ENCODE measurements at regions not wholly inside any gene's neighbourhood (a gene's known extent, or its start where the extent isn't known, plus 50 kb on each side); places are given as distances from the start of the nearest gene placed in this dataset.

GRCh38 chr12:88945051-88945732 lies 364.9 kb upstream of the KITLG start:
- 89% methylated on average over 3 of the region's 3 CpGs for WGBS (ENCODE audit: low lambda C conversion rate)
- H3K36me3 ChIP-seq (replicated peaks in 1 of 2; ENCODE audit: control insufficient read depth in 1 of 2, insufficient read depth in 2 of 2, low read length in 1 of 2) = no peaks in the 10 kb centered on the region
- no peak overlapping the region for H3K9ac ChIP-seq
- no peak overlapping the region for H3K27ac ChIP-seq (ENCODE audit: low read depth in 2 of 2, low read length in 1 of 2)
- no peaks in the 10 kb centered on the region for H4K20me1 ChIP-seq (ENCODE audit: insufficient read depth)
- CTCF ChIA-PET = interaction anchor here (2.4 to 3.6 kb wide), 2 partner anchors 9 to 13 kb away, joined by 8 to 14 read pairs; no protein-coding TSS in a partner anchor
- H3K27me3 ChIP-seq (ENCODE audit: insufficient read depth) = no peaks in the 10 kb centered on the region
- no peaks in the 10 kb centered on the region for H3F3A ChIP-seq (replicated peaks; ENCODE audit: insufficient read depth)
- POLR2A ChIA-PET = interaction anchor here (0.8 kb wide), 1 partner anchor 12 kb away, joined by 3 read pairs; no protein-coding TSS in a partner anchor
- H3K4me2 ChIP-seq = no peak overlapping the region
- no peaks in the 10 kb centered on the region for H3K79me2 ChIP-seq (ENCODE audit: insufficient read depth)
- H3K9me2 ChIP-seq = no peaks in the 10 kb centered on the region
- no peak for DNase-seq
- H3K9me3 ChIP-seq = no peaks in the 10 kb centered on the region
- H3K4me3 ChIP-seq (ENCODE audit: low read depth in 2 of 2, low read length in 1 of 2) = no peak overlapping the region
- TF ChIP-seq GATA2 (CRISPR knock-in tag; IDR thresholded peaks at IDR 0.05) (no peak), IRF3 (IDR thresholded peaks at IDR 0.05; ENCODE audit: low read depth, low read length) (no peak), MEF2A (IDR thresholded peaks at IDR 0.05; ENCODE audit: borderline replicate concordance, low read depth) (no peak), RXRA (IDR thresholded peaks at IDR 0.05; ENCODE audit: borderline replicate concordance, low read depth) (no peak), RFX5 (IDR thresholded peaks at IDR 0.05; ENCODE audit: low read length) (no peak), NFIC (IDR thresholded peaks at IDR 0.05; ENCODE audit: borderline replicate concordance) (no peak), TEAD4 (IDR thresholded peaks at IDR 0.05; ENCODE audit: borderline replicate concordance, insufficient read depth) (no peak), CHD2 (IDR thresholded peaks at IDR 0.05; ENCODE audit: low read length, partially characterized antibody) (no peak), RAD21 (IDR thresholded peaks at IDR 0.05; ENCODE audit: low read length) (no peak), GABPA (IDR thresholded peaks at IDR 0.05; ENCODE audit: low read depth) (no peak), FOXJ3 (CRISPR knock-in tag; IDR thresholded peaks at IDR 0.05) (no peak), TAF1 (IDR thresholded peaks at IDR 0.05; ENCODE audit: borderline replicate concordance, low read depth, low read length) (no peak)
- peaks cover 3 to 5% of the 10 kb centered on the region in 2 experiments; a peak in 2 of 4 replicates for H3K4me1 ChIP-seq (ENCODE audit: control insufficient read depth in 1 of 2, insufficient read depth in 2 of 2, low read depth in 1 of 2, low read length in 1 of 2)
- H2AFZ ChIP-seq (ENCODE audit: low read depth) = no peak overlapping the region

GRCh38 chr12:88944397-88944796 lies 364.1 kb upstream of the KITLG start:
- WGBS (ENCODE audit: low lambda C conversion rate) = 49% methylated on average over 3 of the region's 3 CpGs
- CTCF ChIA-PET = no interaction called here
- no peaks in the 10 kb centered on the region for H3F3A ChIP-seq (replicated peaks; ENCODE audit: insufficient read depth)
- no peaks in the 10 kb centered on the region for H4K20me1 ChIP-seq (ENCODE audit: insufficient read depth)
- no peaks in the 10 kb centered on the region for H3K9me2 ChIP-seq
- H2AFZ ChIP-seq (ENCODE audit: low read depth) = no peak overlapping the region
- POLR2A ChIA-PET = no interaction called here
- no peak overlapping the region for H3K27ac ChIP-seq (ENCODE audit: low read depth in 2 of 2, low read length in 1 of 2)
- no peaks in the 10 kb centered on the region for H3K27me3 ChIP-seq (ENCODE audit: insufficient read depth)
- no peak overlapping the region for H3K9ac ChIP-seq
- H3K9me3 ChIP-seq = no peaks in the 10 kb centered on the region
- H3K4me3 ChIP-seq (ENCODE audit: low read depth in 2 of 2, low read length in 1 of 2) = no peak overlapping the region
- no peak for DNase-seq
- no peaks in the 10 kb centered on the region for H3K36me3 ChIP-seq (replicated peaks in 1 of 2; ENCODE audit: control insufficient read depth in 1 of 2, insufficient read depth in 2 of 2, low read length in 1 of 2)
- peaks cover 3 to 5% of the 10 kb centered on the region in 2 experiments; a peak in 2 of 4 replicates for H3K4me1 ChIP-seq (ENCODE audit: control insufficient read depth in 1 of 2, insufficient read depth in 2 of 2, low read depth in 1 of 2, low read length in 1 of 2)
- H3K4me2 ChIP-seq = no peak overlapping the region
- no peaks in the 10 kb centered on the region for H3K79me2 ChIP-seq (ENCODE audit: insufficient read depth)
- TF ChIP-seq YY1 (IDR thresholded peaks at IDR 0.05; ENCODE audit: low read depth) (no peak), NFIC (IDR thresholded peaks at IDR 0.05; ENCODE audit: borderline replicate concordance) (no peak), FOSL2 (IDR thresholded peaks at IDR 0.05; ENCODE audit: borderline replicate concordance, low read depth) (peak; percentile 52; the same call in 1 of the 2 replicates), REST (IDR thresholded peaks at IDR 0.05; ENCODE audit: low read depth, low read length) (no peak), SMC3 (IDR thresholded peaks at IDR 0.05; ENCODE audit: low read depth, low read length) (no peak), TCF12 (IDR thresholded peaks at IDR 0.05) (0 out of 2 replicates have a peak, but pooled peaks have one; percentile 7)
